K562 (cell line): ENCODE measurements at regions not wholly inside any gene's neighbourhood (a gene's known extent, or its start where the extent isn't known, plus 50 kb on each side); places are given as distances from the start of the nearest gene placed in this dataset.

ENCODE experiments used
- FOXK1 ChIP-seq: sonication (generic); formaldehyde crosslinking; IDR thresholded peaks from 2 replicates; pipeline ENCODE4 v1.8.0; 2022; ENCODE audit warnings: missing genetic modification reagents, mild to moderate bottlenecking, borderline replicate concordance
- TF ChIP-seq, protein P1 (sequence below): fragments of 250-450 bp; sonication (Bioruptor Pico); IDR thresholded peaks from 2 replicates; pipeline ENCODE4 v1.8.0; 2021; ENCODE audit warnings: mild to moderate bottlenecking, moderate library complexity
- TF ChIP-seq, protein P2 (sequence below), 2 experiments: IDR thresholded peaks; 2 replicates each; pipeline ENCODE4 v1.6.1; 2012; ENCODE audit warnings: improper control_type of control experiment in 2 of 2, low read depth in 2 of 2, low read length in 2 of 2, borderline replicate concordance in 1 of 2

DNA sequence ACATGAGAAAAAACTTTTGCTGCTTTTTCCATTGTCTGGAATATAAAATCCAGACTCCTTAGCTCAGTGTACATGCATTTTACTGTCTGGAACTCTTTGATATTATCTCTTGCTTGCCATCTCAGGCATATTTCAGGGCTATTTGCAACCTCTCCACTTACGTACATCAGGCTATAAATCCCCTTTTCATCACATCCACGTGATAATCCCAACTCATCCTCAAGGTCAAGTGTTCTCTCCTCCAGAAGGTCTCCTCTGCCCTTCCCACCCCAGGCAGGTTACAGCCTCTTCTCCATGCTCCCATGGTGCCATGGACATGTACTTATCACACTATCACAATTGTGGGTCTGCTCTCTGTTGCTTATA is 202.5 kb upstream of the RBMS1 start:
- no peak for TF ChIP-seq FOXK1
- TF ChIP-seq, protein P1, sequence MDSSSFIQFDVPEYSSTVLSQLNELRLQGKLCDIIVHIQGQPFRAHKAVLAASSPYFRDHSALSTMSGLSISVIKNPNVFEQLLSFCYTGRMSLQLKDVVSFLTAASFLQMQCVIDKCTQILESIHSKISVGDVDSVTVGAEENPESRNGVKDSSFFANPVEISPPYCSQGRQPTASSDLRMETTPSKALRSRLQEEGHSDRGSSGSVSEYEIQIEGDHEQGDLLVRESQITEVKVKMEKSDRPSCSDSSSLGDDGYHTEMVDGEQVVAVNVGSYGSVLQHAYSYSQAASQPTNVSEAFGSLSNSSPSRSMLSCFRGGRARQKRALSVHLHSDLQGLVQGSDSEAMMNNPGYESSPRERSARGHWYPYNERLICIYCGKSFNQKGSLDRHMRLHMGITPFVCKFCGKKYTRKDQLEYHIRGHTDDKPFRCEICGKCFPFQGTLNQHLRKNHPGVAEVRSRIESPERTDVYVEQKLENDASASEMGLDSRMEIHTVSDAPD (CRISPR knock-in tag) = no peak
- TF ChIP-seq, protein P2, sequence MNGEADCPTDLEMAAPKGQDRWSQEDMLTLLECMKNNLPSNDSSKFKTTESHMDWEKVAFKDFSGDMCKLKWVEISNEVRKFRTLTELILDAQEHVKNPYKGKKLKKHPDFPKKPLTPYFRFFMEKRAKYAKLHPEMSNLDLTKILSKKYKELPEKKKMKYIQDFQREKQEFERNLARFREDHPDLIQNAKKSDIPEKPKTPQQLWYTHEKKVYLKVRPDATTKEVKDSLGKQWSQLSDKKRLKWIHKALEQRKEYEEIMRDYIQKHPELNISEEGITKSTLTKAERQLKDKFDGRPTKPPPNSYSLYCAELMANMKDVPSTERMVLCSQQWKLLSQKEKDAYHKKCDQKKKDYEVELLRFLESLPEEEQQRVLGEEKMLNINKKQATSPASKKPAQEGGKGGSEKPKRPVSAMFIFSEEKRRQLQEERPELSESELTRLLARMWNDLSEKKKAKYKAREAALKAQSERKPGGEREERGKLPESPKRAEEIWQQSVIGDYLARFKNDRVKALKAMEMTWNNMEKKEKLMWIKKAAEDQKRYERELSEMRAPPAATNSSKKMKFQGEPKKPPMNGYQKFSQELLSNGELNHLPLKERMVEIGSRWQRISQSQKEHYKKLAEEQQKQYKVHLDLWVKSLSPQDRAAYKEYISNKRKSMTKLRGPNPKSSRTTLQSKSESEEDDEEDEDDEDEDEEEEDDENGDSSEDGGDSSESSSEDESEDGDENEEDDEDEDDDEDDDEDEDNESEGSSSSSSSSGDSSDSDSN (IDR thresholded peaks at IDR 0.05; ENCODE audit: borderline replicate concordance in 1 of 2, low read depth in 2 of 2, low read length in 2 of 2) = no peak
